Activated effector memory CD4-positive, alpha-beta T cell treated with anti-CD3 and anti-CD28 coated beads, Interleukin-2, amount 50 U/mL, for 16 hours (primary cell): ENCODE measurements at regions not wholly inside any gene's neighbourhood (a gene's known extent, or its start where the extent isn't known, plus 50 kb on each side); places are given as distances from the start of the nearest gene placed in this dataset.
"Not testable (repeated sequence)": the region's sequence is repeated elsewhere in the genome, so short reads cannot be mapped to it uniquely, and the experiment has no call there.

ENCODE experiments used
- DNase-seq: peaks from one replicate; pipeline ENCODE4 v3.0.0-alpha.2; 2020

GRCh38 chr2:3035385-3036050 is 342.1 kb downstream of the EIPR1 start:
- no peak for DNase-seq

- no peak for DNase-seq
Observed at GRCh38 chr2:3034856-3035255, 342.8 kb downstream of the EIPR1 start.

GRCh38 chr2:3034396-3034795 is 343.2 kb downstream of the EIPR1 start:
- DNase-seq, result no peak

GRCh38 chr2:3033315-3033714 is 344.3 kb downstream of the EIPR1 start:
- no peak for DNase-seq

- DNase-seq, result not testable (repeated sequence)
Observed at GRCh38 chr2:3030791-3031190, 346.8 kb downstream of the EIPR1 start.

GRCh38 chr2:3025984-3026383 is 351.6 kb downstream of the EIPR1 start:
- no peak for DNase-seq

GRCh38 chr2:3025261-3025660 is 352.4 kb downstream of the EIPR1 start:
- DNase-seq, result no peak

GRCh38 chr2:3024401-3024935 is 353.1 kb downstream of the EIPR1 start:
- DNase-seq, result no peak

- no peak for DNase-seq
Observed at GRCh38 chr2:3023531-3023930, 354.1 kb downstream of the EIPR1 start.

- no peak for DNase-seq
Observed at GRCh38 chr2:3022841-3023372, 354.7 kb downstream of the EIPR1 start.

- no peak for DNase-seq
Observed at GRCh38 chr2:3021720-3022119, 355.9 kb downstream of the EIPR1 start.

GRCh38 chr2:3010001-3010400 is 367.6 kb downstream of the EIPR1 start:
- no peak for DNase-seq

- DNase-seq, result no peak
Observed at GRCh38 chr2:3009483-3009882, 368.1 kb downstream of the EIPR1 start.

- DNase-seq, result no peak
Observed at GRCh38 chr2:3009005-3009404, 368.6 kb downstream of the EIPR1 start.

- no peak for DNase-seq
Observed at GRCh38 chr2:3008561-3008960, 369.1 kb downstream of the EIPR1 start.

GRCh38 chr2:3007135-3007534 is 370.5 kb downstream of the EIPR1 start:
- DNase-seq, result no peak

GRCh38 chr2:3005859-3006501 is 371.6 kb downstream of the EIPR1 start:
- no peak for DNase-seq

GRCh38 chr2:3001615-3002560 is 375.7 kb downstream of the EIPR1 start:
- no peak for DNase-seq

GRCh38 chr2:3000968-3001367 is 376.6 kb downstream of the EIPR1 start:
- DNase-seq, result no peak

GRCh38 chr2:3000125-3000524 is 377.5 kb downstream of the EIPR1 start:
- DNase-seq, result no peak

GRCh38 chr2:2998971-2999370 is 378.6 kb downstream of the EIPR1 start:
- no peak for DNase-seq

GRCh38 chr2:2993172-2993692 is 384.4 kb downstream of the EIPR1 start:
- DNase-seq, result no peak

- DNase-seq, result no peak
Observed at GRCh38 chr2:2992634-2993033, 385.0 kb downstream of the EIPR1 start.
